LHCN-M2 (cell line): ENCODE measurements at regions not wholly inside any gene's neighbourhood (a gene's known extent, or its start where the extent isn't known, plus 50 kb on each side); places are given as distances from the start of the nearest gene placed in this dataset.
A peak's percentile ranks its signal among the peaks of the same experiment; 100 is the strongest.

Experiments
- DNase-seq: peaks from one replicate; pipeline ENCODE4 v3.0.0-alpha.2; 2012; ENCODE audit warnings: low read depth

- no peak for DNase-seq
Observed at GRCh38 chr3:163474766-163475165, 1603.5 kb downstream of the SI start.

GRCh38 chr3:163468531-163469335, 1609.6 kb downstream of the SI start:
- DNase-seq = no peak

GRCh38 chr3:163462446-163462845, 1615.8 kb downstream of the SI start:
- DNase-seq = no peak

- DNase-seq = peak; percentile 28
Observed at GRCh38 chr3:163450698-163451097, 1627.6 kb downstream of the SI start.

GRCh38 chr3:163438760-163439159, 1639.5 kb downstream of the SI start:
- DNase-seq = peak; percentile 20

- no peak for DNase-seq
Observed at GRCh38 chr3:163422671-163423070, 1655.6 kb downstream of the SI start.

GRCh38 chr3:163391407-163392181, 1686.7 kb downstream of the SI start:
- no peak for DNase-seq

- no peak for DNase-seq
Observed at GRCh38 chr3:163384383-163384782, 1693.9 kb downstream of the SI start.

- no peak for DNase-seq
Observed at GRCh38 chr3:163382183-163382582, 1696.1 kb downstream of the SI start.

GRCh38 chr3:163368168-163368567, 1710.1 kb downstream of the SI start:
- DNase-seq = peak; percentile 25

- DNase-seq = no peak
Observed at GRCh38 chr3:163364717-163365116, 1713.6 kb downstream of the SI start.

- no peak for DNase-seq
Observed at GRCh38 chr3:163362151-163362550, 1716.1 kb downstream of the SI start.

GRCh38 chr3:163361357-163361878, 1716.9 kb downstream of the SI start:
- DNase-seq = peak; percentile 29

- peak; percentile 58 for DNase-seq
Observed at GRCh38 chr3:163347944-163348343, 1730.4 kb downstream of the SI start.

- DNase-seq = no peak
Observed at GRCh38 chr3:163335429-163335828, 1742.9 kb downstream of the SI start.

GRCh38 chr3:163328680-163329079, 1749.6 kb downstream of the SI start:
- no peak for DNase-seq

- no peak for DNase-seq
Observed at GRCh38 chr3:163327086-163327485, 1751.2 kb downstream of the SI start.

GRCh38 chr3:163315786-163316185, 1762.5 kb downstream of the SI start:
- peak; percentile 61 for DNase-seq

- DNase-seq = no peak
Observed at GRCh38 chr3:163306405-163306804, 1771.9 kb downstream of the SI start.

- DNase-seq = peak; percentile 11
Observed at GRCh38 chr3:163273694-163274093, 1777.1 kb downstream of the OTOL1 start.

GRCh38 chr3:163266731-163267130, 1770.1 kb downstream of the OTOL1 start:
- DNase-seq = no peak

GRCh38 chr3:163261618-163262017, 1765.0 kb downstream of the OTOL1 start:
- DNase-seq = no peak

- DNase-seq = no peak
Observed at GRCh38 chr3:163261056-163261455, 1764.4 kb downstream of the OTOL1 start.
